ENCODE measurements at regions not wholly inside any gene's neighbourhood (a gene's known extent, or its start where the extent isn't known, plus 50 kb on each side); places are given as distances from the start of the nearest gene placed in this dataset.
"Not testable (repeated sequence)": the region's sequence is repeated elsewhere in the genome, so short reads cannot be mapped to it uniquely, and the experiment has no call there.

DNA sequence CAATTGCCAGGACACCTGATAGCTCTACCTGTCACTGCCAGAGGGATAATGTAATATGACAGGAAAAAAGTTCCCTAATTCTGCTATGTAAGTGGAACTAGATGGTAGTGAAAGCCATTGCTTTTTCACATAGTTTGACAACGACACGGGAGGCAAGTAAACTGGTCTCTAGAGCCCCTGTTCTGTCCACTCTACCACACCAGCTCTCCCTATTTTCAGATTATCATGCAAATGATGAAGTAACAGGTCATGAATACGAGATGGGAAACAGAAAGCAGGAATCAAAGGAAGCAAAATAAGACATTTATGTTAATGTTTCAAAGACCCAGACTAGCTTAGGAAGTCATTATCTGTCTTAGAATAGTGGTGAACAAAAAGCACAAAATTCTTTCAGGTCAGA, 56.2 kb downstream of the TAF11L14 start:
- DNase-seq: no peak

DNA sequence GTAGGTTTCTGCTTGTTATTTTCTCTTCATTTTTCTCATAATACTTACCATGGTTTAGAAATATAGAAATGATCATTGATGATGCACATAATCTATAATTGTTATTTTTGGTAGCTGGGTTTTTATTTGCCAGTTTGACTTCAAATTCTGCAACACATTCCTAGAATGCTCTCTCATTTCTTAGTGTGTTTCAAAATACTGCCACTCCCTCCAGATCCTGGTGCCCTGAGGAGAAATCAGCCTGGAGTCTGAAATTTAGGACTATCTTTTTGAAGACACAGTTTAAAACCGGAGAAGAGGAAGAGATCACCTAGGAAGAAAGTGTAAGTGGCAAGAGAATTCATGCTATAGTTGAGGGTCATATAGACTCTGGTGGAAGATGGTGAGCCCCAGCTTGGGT, 57.5 kb downstream of the TAF11L14 start:
- DNase-seq: no peak

DNA sequence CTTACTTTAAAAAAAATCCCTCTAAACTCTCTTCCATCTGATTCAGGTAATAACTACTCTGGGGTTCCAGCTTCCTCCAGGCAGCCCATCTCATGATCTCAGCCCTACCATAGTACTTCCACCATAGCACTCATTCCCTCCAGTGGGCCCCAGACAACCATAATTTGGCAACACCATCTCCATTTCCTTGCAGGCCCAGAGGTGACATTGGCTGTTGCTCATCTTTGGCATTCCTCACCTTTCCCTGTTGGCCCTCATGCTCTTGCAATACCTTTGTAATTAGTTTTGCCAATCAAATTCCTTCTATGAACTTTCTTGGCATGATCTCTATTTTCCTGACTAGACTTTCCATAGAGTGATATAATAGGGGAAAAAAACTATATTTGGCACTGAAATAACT, 60.1 kb downstream of the TAF11L14 start:
- DNase-seq: no peak

DNA sequence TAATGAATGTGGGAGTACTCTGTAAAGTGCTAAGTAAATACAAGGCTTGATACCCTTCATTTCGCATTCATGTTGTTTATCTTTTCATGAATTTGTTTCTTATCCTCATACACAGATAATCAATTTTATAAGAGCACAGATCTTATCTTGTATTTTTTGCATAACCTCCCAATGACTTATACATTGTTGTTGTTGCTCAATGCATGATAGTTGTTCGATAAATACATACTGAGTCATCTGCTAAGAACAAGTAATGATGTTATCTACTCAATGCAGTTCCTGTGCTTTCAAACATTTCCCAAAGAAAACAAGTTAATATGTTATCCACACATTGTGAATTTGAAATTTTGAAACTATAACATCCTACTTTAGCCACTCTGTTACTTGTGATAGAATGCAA, 60.7 kb downstream of the TAF11L14 start:
- no peak for DNase-seq

DNA sequence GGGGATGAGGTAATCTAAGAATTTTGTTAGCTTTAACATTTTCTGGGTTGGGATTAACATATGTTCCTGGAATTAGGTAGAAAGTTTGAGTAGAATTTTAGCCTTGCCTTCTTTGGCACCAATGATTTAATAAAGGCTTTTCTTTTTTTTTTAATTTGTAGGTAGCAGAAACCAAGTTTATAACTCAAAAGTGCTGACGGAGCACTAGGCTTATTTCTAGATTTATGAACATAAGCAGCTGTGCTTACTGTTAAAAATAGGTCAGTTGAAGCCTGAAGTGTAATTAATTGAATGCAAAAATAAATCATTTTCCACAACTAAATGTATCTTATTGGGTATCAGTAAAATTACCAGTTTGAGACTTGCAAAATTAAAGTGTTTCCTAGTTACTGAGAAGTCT, 62.4 kb downstream of the TAF11L14 start:
- no peak for DNase-seq

DNA sequence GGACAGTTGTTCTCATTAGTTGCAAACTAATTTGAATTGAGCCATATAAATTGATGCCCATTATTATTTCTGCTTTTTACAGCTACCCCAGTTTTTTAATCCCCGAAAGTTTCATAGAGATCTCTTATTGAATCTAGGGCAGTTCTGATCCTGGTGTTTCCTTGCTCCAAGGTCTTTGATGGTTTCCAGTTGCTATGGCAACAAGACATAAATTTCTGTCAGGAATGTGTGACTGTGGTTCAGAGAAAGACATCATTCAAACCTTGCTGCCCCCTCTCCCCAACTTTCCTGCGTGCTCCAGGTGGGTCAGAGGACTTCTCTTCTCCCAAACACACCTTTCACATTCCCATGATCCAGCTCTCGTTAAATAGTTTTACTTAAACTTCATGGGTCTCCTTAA, 63.4 kb downstream of the TAF11L14 start:
- no peak for DNase-seq

DNA sequence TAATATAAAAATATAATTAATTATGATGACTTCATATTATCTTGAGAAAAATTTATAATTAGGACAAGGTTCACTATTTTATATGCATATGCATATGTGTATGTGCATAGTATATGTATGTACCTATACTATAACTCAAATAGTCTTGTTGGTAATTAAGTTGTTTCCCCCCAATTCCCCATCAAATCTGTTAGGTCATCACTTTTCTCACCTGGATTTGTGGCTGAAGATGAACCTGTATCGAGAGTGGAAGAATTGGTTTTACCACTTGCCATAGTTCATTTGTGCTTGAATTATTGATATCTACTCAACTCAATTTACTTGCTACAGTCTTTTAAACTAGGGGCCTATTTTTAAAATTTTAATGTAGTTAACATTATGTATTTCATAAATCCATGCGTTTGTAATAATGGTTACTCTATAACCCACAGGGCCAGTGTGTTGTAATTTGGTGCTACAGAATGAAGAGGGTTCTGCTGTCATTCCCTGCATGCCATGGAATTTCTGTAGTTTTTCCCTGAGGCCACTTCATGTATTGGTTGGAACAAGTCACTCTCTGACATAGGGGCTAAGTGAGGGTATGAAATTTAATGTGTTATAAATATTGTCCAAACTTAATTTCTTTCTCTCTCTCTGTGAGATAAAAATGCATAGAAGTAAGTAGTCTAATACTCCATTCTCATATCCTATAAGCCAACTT, 74.9 kb downstream of the TAF11L14 start:
- DNase-seq: no peak

DNA sequence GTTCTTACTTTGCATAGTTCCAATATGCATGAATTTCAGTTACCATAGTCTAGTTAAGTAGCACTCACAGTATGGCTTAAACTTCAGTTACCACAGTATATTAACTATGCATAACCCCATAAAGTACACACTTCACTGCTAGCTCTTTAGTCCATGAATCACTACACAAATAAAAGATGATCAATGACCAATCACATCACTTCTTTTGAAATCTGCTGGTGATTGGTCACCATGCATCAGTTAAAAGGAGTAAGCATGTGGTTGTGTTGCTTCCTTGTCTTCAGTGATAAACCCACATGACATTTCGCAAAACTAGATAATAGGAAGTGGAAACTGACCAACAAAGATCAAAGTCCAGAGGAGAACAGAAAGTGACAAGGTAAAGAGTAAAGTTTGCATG, 79.0 kb downstream of the TAF11L14 start:
- no peak for DNase-seq

DNA sequence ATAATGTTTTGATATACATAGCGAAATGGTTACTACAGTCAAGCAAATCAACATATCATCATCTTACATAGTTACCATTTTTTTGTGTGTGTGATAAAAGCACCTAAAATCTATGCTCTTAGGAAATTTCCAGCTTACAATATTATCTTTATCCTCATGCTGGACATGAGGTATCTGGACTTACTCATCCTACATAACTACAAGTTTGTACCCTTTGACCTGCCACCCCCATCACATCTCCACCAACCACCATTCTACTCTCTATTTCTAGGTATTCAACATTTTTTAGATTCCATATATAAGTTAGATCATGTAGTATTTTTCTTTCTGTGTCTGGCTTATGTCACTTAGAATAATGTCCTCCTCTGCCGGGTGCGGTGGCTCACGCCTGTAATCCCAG, 79.9 kb downstream of the TAF11L14 start:
- DNase-seq: no peak

DNA sequence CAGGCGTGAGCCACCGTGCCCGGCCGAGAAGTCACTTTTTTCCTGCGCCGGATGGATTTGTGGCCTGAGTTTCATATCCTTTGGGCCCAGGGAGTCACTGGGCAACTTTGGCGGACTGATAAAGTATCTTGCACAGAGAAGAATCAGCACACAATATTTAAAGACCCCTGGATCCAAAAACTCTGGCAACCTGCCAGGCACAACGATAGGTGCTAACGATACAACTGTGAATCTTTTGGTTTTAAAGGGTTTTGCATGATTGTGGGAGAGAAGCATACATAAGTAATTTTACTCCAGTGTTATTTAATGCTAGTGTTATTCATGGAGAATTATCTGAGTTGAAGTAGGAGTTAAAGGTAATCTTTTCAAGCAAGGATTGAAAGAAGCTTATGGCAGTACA, 85.3 kb downstream of the TAF11L14 start:
- DNase-seq: no peak

DNA sequence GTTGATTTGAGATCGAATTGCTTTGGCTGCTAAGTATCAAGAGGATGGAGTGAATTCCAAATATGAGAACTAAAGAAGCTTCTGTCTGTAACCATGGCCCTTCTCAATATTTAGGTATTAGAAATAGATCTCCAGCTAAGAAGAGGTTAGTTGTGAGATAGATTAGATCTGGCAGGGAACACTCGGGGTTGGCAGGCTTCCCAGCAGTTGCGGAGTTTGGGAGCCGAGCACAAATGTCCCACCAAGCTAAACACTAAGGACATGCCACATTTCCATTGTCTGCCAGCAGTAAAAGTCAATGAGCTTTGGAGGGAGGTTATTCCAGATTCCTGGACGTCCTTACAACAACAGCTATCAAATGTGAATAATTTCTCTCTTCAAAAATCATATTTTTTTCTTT, 85.8 kb downstream of the TAF11L14 start:
- DNase-seq: peak; percentile 48

DNA sequence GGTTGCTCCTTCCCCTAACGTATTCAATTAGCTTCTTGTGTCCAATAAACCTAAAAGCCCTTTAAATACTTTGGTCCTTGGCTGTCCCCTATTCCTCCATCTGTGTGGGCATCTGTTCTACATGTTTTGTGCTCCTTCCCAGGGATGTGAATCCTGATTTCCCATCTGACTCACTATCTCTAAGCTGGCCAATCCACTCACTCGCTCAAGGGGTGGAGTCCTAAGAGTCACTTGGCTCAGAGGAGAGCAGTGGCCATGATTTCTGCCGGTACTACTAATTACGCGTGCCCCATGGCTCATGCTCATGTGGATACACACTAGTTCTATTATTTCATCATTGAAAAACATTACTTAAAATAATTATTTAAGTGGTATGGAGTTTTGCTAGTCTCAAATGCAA, 89.6 kb downstream of the TAF11L14 start:
- DNase-seq: no peak

DNA sequence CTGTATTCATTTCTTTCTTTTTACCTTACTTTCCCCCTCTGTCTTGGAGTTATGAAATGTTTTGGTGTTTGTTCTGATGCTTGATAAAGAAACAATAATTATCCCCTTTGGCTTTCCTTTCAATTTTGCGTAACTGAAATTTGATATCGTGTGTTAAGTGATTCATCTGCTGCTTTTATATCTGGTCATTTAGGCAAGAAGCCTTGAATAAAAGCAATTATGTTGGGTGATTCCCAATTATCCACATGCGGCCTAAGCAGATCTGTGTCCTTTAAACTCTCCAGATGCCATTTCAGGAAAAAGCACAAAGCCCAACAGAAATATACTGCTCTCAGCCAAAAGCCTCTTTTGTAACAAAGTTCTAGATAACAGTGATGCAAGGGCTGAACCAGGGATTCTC, 92.8 kb downstream of the TAF11L14 start:
- DNase-seq: no peak

DNA sequence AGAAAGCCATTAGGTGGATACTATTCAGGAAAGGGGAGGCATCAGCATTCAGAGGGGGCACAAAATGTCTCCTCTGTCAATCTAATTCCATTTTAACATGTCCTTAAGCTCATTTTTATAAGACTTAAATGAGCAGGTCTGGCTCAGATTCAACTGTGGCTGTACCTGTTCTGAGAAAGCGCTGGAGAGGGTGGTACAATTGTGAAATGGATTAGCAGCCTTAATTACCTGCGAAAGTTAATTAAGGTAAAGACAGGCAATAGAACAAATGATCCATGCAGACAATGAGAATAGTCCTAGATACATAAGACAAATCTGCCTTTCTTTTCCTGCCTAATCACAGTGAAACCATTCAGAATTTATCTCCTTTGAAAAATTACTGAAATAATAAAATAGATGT, 96.2 kb downstream of the TAF11L14 start:
- no peak for DNase-seq

DNA sequence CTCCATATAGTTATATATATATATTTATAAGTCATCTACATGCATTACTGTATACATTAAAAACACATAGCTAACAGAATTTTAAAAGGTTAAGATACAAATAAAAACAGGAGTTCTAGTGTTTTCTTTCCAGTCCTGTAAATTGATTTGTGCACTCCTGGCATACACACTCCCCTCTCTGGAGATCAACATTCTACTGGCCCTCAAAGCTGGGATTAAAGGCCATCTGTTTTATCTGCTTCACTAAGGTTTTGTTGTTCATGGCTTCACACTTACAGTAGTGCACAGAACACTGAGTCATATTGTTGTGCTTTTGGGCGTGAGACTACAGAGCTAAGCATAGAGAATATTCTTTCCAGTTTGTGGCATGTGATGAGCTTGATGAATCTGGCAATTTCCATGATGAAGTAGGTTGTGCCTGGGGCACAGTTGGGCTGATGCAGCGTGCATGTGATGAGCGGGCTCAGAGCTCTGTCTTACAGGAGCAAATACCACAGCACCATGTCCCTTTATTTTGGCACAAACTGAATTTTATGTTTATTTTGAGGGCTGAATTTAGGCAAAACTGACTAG, 98.2 kb downstream of the TAF11L14 start:
- DNase-seq: no peak

DNA sequence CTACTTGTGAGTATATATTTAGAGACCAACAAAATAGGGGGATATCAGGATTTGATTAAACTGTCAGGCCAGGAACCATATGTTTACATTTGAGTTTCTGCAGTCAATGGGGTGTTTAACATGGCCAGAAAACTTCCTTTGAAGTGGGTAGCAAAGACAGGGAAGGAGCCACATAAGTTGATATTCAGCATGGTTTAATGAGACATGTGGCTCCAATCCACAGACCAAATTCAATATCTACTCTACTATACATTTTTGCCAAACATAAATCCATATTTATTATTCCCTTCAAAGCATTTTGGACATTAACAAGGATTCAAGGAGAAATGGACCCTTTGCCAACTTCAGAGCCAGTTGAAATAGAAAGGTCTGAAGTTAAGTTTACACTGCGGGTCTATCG, 99.8 kb downstream of the TAF11L14 start:
- DNase-seq: no peak

DNA sequence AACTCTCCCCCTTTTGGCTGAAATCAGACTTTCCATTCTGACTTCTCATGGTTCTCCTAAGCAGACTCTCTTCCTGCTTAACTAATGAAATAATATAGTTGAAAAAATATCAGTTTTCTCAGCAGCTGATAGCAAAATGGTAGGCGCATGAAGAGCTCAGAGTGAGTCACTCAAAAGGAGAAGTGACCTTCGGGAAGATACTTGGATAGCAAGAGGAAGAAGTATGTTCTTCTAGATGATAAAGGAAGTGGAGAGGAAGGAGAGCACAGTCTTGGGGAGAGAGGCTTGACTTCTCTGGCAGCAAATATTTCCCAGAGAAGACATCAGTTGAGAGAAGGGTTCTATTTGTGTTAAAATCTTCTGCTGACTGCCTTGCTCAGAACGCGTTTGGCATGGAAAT, 101.5 kb downstream of the TAF11L14 start:
- DNase-seq: no peak

DNA sequence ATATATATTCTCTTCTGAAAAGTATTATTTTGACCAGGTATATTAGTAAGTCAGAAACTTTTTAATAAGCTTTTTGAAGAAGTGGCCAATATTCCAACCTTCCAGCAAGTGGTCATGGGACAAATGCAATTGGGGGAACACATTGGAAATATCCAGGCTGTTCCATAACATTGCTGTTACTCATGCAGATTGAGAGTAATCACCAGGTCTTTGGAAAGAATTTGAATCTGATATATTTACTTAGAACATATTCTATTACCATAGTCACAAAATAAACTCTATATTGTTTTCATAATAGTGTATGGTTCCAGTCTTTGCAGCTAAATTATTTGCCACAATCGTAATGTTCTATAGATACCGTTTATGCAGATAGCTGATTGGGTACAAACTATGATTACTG, 102.8 kb downstream of the TAF11L14 start:
- no peak for DNase-seq

DNA sequence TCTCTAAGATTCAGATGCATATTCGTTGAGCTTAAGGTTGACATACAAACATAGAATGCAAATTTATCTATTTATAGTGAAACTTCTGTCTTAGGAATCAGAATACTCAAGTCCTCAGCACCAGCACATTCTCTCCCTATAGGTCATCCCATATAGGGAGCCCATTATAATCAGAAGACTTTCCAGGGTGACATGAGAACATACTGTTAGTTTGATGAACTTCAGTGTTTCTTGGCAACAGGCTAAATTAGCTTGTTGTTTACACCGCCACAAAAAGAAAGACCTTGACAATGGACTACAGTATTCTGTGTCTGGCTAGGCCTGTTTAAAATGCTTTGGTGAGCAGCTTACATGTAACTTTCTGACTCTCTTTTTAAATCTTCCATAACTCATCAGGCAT, 104.2 kb downstream of the TAF11L14 start:
- no peak for DNase-seq

DNA sequence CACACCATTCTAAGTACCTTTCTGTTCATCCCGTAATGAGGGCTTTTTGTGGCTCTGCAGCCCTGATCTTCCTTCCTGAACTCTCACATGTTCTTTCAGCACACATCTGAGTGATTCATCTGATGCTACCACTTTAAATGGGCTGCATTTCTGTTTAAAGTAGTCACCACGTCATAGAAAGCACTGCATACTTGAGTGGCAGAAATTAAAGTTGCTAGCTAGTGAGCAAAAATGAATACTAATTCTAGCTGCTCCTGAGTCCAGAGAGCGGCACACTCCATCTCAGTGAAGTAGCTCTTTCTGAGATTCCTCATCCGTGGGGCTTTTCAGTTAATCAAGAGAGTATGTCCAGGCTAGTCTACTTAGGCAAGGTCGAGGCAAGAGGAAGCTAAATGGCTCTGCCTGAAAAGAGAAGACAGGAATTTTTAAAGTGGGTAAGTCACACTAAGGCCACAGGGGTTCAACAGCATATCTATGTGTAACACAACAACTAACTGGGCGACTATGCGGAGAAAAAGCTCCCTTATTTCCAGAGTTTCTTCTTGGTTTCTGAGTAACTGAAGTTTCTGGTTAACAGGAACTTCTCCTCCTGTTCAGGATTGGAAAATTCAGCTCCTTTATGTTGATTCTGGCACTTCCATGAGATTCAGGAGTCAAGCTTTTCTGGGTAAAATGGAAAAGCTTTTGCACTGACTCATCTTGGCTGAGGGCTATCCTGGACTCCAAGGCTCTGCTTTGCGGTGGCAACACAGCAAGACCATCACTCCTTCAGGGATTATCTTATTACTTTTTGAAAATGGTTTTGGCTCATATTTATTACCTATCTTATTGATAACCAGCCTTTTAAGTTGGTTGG, 109.5 kb downstream of the TAF11L14 start:
- DNase-seq: peak; percentile 50

DNA sequence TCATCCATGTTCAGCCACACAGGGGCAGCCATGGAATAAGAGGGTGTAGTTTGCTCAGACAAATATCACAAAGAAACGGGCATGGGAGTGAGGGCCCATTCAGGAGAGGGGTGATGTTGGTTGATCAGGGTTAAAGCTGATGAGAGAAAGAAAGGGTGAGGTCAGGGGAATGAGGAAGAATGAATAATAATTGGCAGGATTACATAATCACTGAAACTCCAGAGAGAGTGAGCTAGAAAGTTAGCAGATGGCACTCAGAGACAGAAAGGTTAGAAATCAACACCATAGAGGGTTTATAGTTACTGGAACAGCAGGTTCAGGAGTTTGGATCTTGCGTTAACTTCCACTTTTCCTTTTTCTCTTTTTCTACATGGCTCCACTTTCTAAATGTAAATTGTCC, 113.9 kb downstream of the TAF11L14 start:
- no peak for DNase-seq

DNA sequence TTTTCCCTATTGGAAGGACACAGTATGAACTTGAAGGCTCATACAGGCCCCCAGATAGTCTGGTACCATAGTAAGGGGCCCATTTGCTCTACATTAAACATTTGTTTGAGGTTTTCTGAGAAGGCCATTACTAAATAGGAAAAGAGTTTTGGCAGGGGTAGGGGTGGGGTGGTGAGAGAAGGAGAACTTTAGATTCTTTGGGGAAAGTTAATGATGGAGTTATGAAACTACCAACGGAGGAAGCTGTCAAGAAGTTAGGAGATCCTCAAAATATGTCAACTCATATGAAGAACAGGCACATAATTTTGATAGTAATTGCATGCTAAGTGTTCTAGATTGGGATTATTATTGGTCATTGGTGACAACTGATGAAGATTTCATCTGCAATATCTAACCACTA, 114.7 kb downstream of the TAF11L14 start:
- no peak for DNase-seq

DNA sequence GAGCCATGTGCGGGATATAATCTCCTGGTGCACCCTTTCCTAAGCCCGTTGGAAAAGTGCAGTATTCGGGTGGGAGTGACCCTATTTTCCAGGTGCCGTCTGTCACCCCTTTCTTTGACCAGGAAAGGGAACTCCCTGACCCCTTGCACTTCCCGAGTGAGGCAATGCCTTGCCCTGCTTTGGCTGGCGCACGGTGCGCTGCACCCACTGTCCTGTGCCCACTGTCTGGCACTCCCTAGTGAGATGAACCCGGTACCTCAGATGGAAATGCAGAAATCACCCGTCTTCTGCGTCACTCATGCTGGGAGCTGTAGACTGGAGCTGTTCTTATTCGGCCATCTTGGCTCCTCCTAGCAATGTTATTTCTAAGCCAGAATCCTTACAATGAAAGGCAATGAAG, 121.1 kb downstream of the TAF11L14 start:
- not testable (repeated sequence) for DNase-seq

DNA sequence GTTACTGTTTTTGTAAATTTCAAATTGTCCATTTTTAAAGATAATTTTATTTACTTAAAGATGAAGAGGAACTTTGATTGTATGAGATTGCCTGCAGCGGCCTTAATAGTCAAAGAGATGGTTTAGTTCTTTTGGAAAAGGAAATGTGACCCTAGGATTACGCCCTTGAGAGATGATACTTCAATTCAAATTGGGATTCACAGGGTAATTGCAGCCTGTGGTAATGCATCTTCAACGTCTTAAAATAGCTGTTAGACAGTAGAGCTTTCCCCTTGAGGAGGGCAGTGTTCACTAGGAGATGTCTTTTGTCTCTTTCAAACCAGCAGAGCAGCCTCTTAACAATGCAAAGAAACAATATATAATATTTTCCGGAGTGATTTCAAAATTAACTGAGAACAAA, 127.1 kb downstream of the TAF11L14 start:
- no peak for DNase-seq

Data from femur (tissue), 1 donor.